Heart left ventricle (tissue), 13 donors: ENCODE measurements at regions not wholly inside any gene's neighbourhood (a gene's known extent, or its start where the extent isn't known, plus 50 kb on each side); places are given as distances from the start of the nearest gene placed in this dataset.

Experiments used
- POLR2A ChIP-seq, 2 donors: fragments of 450-650 bp; IDR thresholded peaks; one replicate each; pipeline ENCODE4 v1.6.1; 2017; ENCODE audit warnings: antibody characterized with exemption in 2 of 2, mild to moderate bottlenecking in 2 of 2, moderate library complexity in 2 of 2
- TF ChIP-seq, protein P1 (sequence below), 12 donors: fragments of 200-600 bp; sonication (generic) in 4 of 12; IDR thresholded peaks; one replicate each; pipeline versions ENCODE4 v1.5.0 to v1.8.0; 2018 to 2022; ENCODE audit warnings: antibody characterized with exemption in 12 of 12, mild to moderate bottlenecking in 5 of 12
- donor health status: ischemic (EF 13 %, LVEDD 7.1; RV severe dilation, severe dysfunction).
- donor health status: DM: no; HTN: yes; CAD: no.
- donor health status: DM: no; HTN: no; CAD: no.
- donor health status: ischemic (EF 25% LVEDD 6.9; RV normal size, moderate dysfunction).
- donor health status: ischemic (EF 25% LVEDD 5.7; RV mildly dilated, moderate dysfunction).
- donor health status: ischemic (EF 35%, LVEDD 5.7; RV mildly dilated, moderate dysfunction).
- donor health status: nonischemic (EF 11% LVEDD 7.7; RV severe dilation, severe dysfunction).
- donor health status: DM: yes; HTN: yes; CAD: no.
- donor health status: PGD.
- donor health status: ischemic (EF 29% LVEDD 5.4; RV normal size, mild dysfunction).
- donor health status: nonischemic (EF 23%, LVEDD 6.1; RV moderate dilation, normal function).

DNA sequence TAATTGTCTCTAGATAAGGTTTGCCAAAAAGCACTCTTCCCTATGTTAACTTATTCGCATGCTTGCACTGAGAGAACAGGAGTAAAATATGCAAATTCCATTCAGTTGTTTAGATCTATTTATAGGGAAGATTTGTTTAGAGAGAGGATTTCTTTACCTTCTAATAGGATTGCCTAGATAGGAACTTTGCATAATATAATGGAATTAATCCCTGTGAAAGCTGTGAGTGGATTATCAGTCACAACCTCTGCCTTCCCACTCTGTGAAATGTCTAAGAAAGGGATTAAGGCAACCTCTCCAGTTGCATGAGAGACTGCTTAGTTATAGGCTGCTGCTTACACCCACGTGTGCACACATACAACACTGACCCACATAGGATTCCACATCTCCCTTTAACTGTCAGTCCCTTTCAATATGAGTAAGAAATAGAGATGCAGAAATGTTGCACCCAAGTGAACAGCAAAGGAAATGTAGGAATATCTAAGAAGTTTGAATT, 83.2 kb downstream of the ALG10B start:
- TF ChIP-seq, protein P1, sequence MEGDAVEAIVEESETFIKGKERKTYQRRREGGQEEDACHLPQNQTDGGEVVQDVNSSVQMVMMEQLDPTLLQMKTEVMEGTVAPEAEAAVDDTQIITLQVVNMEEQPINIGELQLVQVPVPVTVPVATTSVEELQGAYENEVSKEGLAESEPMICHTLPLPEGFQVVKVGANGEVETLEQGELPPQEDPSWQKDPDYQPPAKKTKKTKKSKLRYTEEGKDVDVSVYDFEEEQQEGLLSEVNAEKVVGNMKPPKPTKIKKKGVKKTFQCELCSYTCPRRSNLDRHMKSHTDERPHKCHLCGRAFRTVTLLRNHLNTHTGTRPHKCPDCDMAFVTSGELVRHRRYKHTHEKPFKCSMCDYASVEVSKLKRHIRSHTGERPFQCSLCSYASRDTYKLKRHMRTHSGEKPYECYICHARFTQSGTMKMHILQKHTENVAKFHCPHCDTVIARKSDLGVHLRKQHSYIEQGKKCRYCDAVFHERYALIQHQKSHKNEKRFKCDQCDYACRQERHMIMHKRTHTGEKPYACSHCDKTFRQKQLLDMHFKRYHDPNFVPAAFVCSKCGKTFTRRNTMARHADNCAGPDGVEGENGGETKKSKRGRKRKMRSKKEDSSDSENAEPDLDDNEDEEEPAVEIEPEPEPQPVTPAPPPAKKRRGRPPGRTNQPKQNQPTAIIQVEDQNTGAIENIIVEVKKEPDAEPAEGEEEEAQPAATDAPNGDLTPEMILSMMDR (IDR thresholded peaks at IDR 0.05) = no peak
- no peak for TF ChIP-seq POLR2A (IDR thresholded peaks at IDR 0.05)
